Tibial nerve (tissue), 4 donors: ENCODE measurements at regions not wholly inside any gene's neighbourhood (a gene's known extent, or its start where the extent isn't known, plus 50 kb on each side); places are given as distances from the start of the nearest gene placed in this dataset.
"Not testable (repeated sequence)": the region's sequence is repeated elsewhere in the genome, so short reads cannot be mapped to it uniquely, and the experiment has no call there.

ENCODE experiments used
- DNase-seq, 2 donors: peaks; one replicate each; pipeline ENCODE4 v3.0.0-alpha.2; 2019; ENCODE audit warnings: low spot score in 2 of 2
- H3K27ac ChIP-seq, 4 donors: fragments of 200-600 bp; sonication (generic) in 3 of 4; one replicate each; pipeline ENCODE4 v1.5.1; 2017 to 2019; ENCODE audit warnings: mild to moderate bottlenecking in 1 of 4
- H3K27me3 ChIP-seq, 2 donors: fragments of 200-600 bp; sonication (generic) in 1 of 2; one replicate each; pipeline versions ENCODE4 v1.5.1 to v1.6.0; 2017 to 2019
- H3K36me3 ChIP-seq, 3 donors: fragments of 200-600 bp; sonication (generic); one replicate each; pipeline ENCODE4 v1.5.1; 2018 to 2019
- H3K4me1 ChIP-seq, 4 donors: fragments of 200-600 bp; sonication (generic) in 3 of 4; one replicate each; pipeline ENCODE4 v1.5.1; 2017 to 2019
- H3K4me3 ChIP-seq, 4 donors: fragments of 200-600 bp; sonication (generic) in 3 of 4; one replicate each; pipeline ENCODE4 v1.5.1; 2017 to 2019; ENCODE audit warnings: mild to moderate bottlenecking in 1 of 4, moderate library complexity in 1 of 4
- H3K9me3 ChIP-seq, 4 donors: fragments of 200-600 bp; sonication (generic) in 3 of 4; one replicate each; pipeline ENCODE4 v1.5.1; 2017 to 2019
- EP300 ChIP-seq, 2 donors: sonication (generic); formaldehyde crosslinking; IDR thresholded peaks; one replicate each; pipeline ENCODE4 v1.6.1; 2017; ENCODE audit warnings: antibody characterized with exemption in 2 of 2, mild to moderate bottlenecking in 1 of 2
- POLR2A ChIP-seq, 2 donors: fragments of 450-650 bp; IDR thresholded peaks; one replicate each; pipeline ENCODE4 v1.6.1; 2017; ENCODE audit warnings: antibody characterized with exemption in 2 of 2, mild to moderate bottlenecking in 2 of 2, moderate library complexity in 2 of 2
- WGBS, 2 donors: methylation state at CpG; one replicate each; pipeline ENCODE4 v1.1.5; 2018; 5-methylcytosine and 5-hydroxymethylcytosine counted together
- TF ChIP-seq, protein P1 (sequence below), 5 experiments: fragments of 200-600 bp in 3 of 5; fragments of 450-650 bp in 2 of 5; sonication (generic) in 3 of 5; IDR thresholded peaks; one replicate each; pipeline ENCODE4 v1.5.1; 2016 to 2019; ENCODE audit warnings: antibody characterized with exemption in 5 of 5, mild to moderate bottlenecking in 3 of 5, moderate library complexity in 2 of 5

DNA sequence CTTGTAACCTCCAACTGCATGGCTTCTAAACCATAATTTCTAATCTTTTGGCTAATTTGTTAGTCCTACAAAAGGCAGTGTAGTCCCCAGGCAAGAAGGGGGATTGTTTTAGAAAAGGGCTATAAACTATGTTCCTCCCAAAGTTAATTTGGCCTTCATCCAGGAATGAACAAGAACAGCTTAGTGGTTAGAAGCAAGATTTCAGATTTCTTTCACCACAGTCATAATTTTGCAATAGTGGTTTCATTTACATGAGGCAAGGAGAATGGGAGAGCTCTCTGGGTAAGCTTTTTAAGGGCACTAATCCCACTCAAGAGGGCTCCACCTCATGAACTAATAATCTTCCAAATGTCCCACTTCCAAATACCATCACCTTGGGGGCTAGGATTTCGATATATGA, 1353.9 kb downstream of the NCAM2 start:
- 81 to 100% methylated on average over 1 of the region's 1 CpG for WGBS, 2 donors
- TF ChIP-seq, protein P1, sequence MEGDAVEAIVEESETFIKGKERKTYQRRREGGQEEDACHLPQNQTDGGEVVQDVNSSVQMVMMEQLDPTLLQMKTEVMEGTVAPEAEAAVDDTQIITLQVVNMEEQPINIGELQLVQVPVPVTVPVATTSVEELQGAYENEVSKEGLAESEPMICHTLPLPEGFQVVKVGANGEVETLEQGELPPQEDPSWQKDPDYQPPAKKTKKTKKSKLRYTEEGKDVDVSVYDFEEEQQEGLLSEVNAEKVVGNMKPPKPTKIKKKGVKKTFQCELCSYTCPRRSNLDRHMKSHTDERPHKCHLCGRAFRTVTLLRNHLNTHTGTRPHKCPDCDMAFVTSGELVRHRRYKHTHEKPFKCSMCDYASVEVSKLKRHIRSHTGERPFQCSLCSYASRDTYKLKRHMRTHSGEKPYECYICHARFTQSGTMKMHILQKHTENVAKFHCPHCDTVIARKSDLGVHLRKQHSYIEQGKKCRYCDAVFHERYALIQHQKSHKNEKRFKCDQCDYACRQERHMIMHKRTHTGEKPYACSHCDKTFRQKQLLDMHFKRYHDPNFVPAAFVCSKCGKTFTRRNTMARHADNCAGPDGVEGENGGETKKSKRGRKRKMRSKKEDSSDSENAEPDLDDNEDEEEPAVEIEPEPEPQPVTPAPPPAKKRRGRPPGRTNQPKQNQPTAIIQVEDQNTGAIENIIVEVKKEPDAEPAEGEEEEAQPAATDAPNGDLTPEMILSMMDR (IDR thresholded peaks at IDR 0.05) = no peak
- TF ChIP-seq POLR2A (IDR thresholded peaks at IDR 0.05) = no peak
- DNase-seq = no peak
- Histone ChIP-seq H3K36me3 (no peaks in the 10 kb centered on the region), H3K4me1 (no peaks in the 10 kb centered on the region), H3K9me3 (no peaks in the 10 kb centered on the region), H3K27me3 (no peaks in the 10 kb centered on the region), H3K27ac (no peak overlapping the region), H3K4me3 (no peak overlapping the region)

DNA sequence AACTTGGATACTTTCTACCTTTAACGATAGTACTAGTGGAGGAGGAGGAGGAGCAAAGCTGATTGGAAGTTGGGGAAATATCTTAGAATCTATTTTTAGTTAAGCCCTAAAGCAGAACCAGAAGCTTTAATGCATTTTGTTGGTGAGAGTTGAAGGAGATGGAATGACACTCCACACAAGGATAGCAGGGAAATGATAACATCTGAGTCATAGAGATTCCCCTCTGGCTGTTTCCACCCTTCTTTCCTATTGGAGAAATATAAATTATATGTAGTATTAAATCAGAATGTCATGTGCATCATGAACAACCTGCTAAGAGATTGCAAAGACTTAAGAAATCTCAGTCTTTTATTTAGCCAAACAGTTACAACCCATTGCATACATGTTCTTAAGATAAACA, 1357.7 kb downstream of the NCAM2 start:
- no peak for DNase-seq
- Histone ChIP-seq H3K4me3 (no peak overlapping the region), H3K36me3 (no peaks in the 10 kb centered on the region), H3K4me1 (no peaks in the 10 kb centered on the region), H3K27me3 (no peaks in the 10 kb centered on the region), H3K27ac (no peak overlapping the region), H3K9me3 (no peaks in the 10 kb centered on the region)
- 100% methylated on average over 1 of the region's 1 CpG for WGBS, 2 donors
- TF ChIP-seq POLR2A (IDR thresholded peaks at IDR 0.05) = no peak
- no peak for TF ChIP-seq EP300 (IDR thresholded peaks at IDR 0.05)
- TF ChIP-seq, protein P1 (IDR thresholded peaks at IDR 0.05) = no peak

DNA sequence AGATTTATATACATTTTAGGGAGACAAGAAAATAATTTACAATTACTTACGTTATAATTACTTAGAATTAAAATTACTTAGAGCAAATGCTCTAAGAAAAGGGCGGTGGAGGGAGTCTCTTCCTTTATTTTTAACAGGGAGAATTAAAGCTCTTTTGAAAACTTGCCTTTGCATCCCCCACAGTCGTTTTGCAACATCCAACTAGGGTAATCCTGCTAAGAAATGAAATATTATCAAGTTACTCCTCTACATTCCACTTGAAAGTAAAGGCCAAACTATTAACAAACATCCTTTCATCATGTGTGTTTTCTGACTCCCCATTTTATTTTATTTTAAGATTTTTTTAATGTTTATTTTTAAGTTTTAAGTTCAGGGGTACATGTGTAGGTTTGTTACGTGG, 1358.5 kb downstream of the NCAM2 start:
- Histone ChIP-seq H3K36me3 (no peaks in the 10 kb centered on the region), H3K27me3 (no peaks in the 10 kb centered on the region), H3K9me3 (no peaks in the 10 kb centered on the region), H3K4me1 (no peaks in the 10 kb centered on the region), H3K27ac (no peak overlapping the region), H3K4me3 (no peak overlapping the region)
- 66 to 77% methylated on average over 4 of the region's 4 CpGs for WGBS, 2 donors
- no peak for TF ChIP-seq POLR2A (IDR thresholded peaks at IDR 0.05)
- no peak for TF ChIP-seq EP300 (IDR thresholded peaks at IDR 0.05)
- no peak for DNase-seq

DNA sequence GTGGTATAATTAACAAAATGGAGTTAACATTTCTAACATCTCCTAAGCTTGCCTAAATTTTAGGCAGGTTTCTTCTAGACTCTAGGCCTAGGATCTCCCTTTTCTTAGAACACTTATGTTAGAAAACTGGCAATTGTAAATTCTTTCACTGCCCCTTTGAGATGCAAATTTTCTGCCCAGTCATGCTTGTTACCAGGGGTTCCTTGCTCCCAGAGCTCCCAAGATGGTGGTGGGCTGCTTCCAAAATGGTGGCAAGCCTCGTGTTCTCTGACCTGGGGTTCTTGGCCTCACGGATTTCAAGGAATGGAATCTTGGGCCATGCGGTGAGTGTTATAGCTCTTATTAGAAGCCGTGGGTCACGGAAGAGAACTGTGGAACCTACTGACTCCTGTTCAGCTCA, 1361.4 kb downstream of the NCAM2 start:
- not testable (repeated sequence) for H3K4me1 ChIP-seq
- 75 to 95% methylated on average over 5 of the region's 5 CpGs for WGBS, 2 donors

DNA sequence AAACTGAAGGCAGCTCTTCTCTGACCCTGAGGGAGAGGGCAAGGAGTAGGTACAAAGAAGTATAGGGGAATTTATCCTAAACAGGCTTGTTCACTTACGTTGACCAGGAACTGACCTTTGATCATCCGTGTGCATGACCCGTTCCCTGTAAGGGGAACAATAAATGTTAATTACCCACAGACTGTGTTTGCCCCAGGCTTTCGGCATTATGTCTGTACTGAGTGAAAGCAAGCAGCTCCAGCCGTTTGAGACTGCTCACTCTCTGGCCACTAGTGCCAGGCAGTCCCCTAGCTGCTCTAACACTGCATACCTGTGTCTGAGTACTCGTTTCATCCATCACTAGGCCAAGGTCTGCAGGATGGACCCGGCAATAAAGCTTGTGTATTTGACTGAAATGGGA, 1365.3 kb downstream of the NCAM2 start:
- Histone ChIP-seq H3K36me3 (no peaks in the 10 kb centered on the region), H3K27me3 (no peaks in the 10 kb centered on the region), H3K4me3 (no peak overlapping the region), H3K4me1 (no peaks in the 10 kb centered on the region), H3K9me3 (no peaks in the 10 kb centered on the region), H3K27ac (no peak overlapping the region)
- 62 to 67% methylated on average over 7 of the region's 7 CpGs for WGBS, 2 donors
- DNase-seq = no peak
- no peak for TF ChIP-seq EP300 (IDR thresholded peaks at IDR 0.05)
- TF ChIP-seq POLR2A (IDR thresholded peaks at IDR 0.05) = no peak
- TF ChIP-seq, protein P1 (IDR thresholded peaks at IDR 0.05) = no peak

More for the DNA sequence above, 1361.4 kb downstream of the NCAM2 start:
- not testable (repeated sequence) for H3K27me3 ChIP-seq, H3K4me3 ChIP-seq, H3K9me3 ChIP-seq, DNase-seq, H3K36me3 ChIP-seq, H3K27ac ChIP-seq

DNA sequence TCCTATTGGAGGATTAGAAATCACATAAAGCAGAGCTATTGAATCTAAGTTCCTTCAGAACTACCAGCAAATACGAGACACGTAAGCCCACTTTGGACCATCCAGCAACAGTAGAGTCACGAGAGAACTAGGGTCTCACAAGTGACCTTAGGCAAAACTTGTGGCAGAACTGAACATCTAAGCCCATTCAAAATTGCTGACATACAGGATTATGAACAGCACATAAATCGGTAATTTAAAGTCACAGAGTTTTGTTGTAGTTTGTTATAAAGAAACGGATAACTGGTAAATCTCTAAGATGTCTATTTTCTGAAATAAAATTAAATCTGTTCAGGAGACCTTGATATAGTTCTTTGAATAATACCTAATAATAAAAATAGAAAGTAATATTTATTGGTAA, 1366.0 kb downstream of the NCAM2 start:
- 88 to 89% methylated on average over 5 of the region's 5 CpGs for WGBS, 2 donors
- no peak for DNase-seq
- TF ChIP-seq, protein P1 (IDR thresholded peaks at IDR 0.05) = no peak
- H3K4me1 ChIP-seq = no peaks in the 10 kb centered on the region
- H3K9me3 ChIP-seq = no peaks in the 10 kb centered on the region
- H3K27me3 ChIP-seq = no peaks in the 10 kb centered on the region
- H3K4me3 ChIP-seq = no peak overlapping the region
- H3K36me3 ChIP-seq = no peaks in the 10 kb centered on the region
- H3K27ac ChIP-seq = no peak overlapping the region
